Adrenal gland (tissue), 9 donors: ENCODE measurements at regions not wholly inside any gene's neighbourhood (a gene's known extent, or its start where the extent isn't known, plus 50 kb on each side); places are given as distances from the start of the nearest gene placed in this dataset.

ENCODE experiments used
- DNase-seq, 7 donors: peaks; one replicate each; pipeline ENCODE4 v3.0.0-alpha.2; 2019 to 2020
- H3K27ac ChIP-seq, 5 donors: fragments of 200-600 bp; sonication (generic) in 4 of 5; 1 replicate in 3 of 5; 2 replicates in 2 of 5; pipeline versions ENCODE4 v1.5.1 to v1.8.0; 2016 to 2020; ENCODE audit warnings: mild to moderate bottlenecking in 1 of 5
- H3K27me3 ChIP-seq: fragments of 200-600 bp; 2 replicates; pipeline ENCODE4 v1.8.0; 2021
- H3K36me3 ChIP-seq, 2 donors: fragments of 200-600 bp; replicated peaks in 1 of 2; 1 replicate in 1 of 2; 2 replicates in 1 of 2; pipeline versions ENCODE4 v1.5.1 to v1.8.0; 2018 to 2022
- H3K4me1 ChIP-seq, 2 donors: fragments of 200-600 bp; replicated peaks in 1 of 2; 1 replicate in 1 of 2; 2 replicates in 1 of 2; pipeline versions ENCODE4 v1.5.1 to v1.8.0; 2018 to 2021
- H3K4me3 ChIP-seq, 4 donors: fragments of 200-600 bp; sonication (generic) in 3 of 4; one replicate each; pipeline ENCODE4 v1.5.1; 2016 to 2018
- H3K9me3 ChIP-seq, 3 donors: fragments of 200-600 bp; sonication (generic) in 1 of 3; replicated peaks in 1 of 3; 1 replicate in 2 of 3; 2 replicates in 1 of 3; pipeline versions ENCODE4 v1.5.1 to v1.8.0; 2016 to 2021
- CTCF ChIP-seq, 6 experiments: fragments of 450-650 bp in 4 of 6; fragments of 200-600 bp in 2 of 6; sonication (generic) in 1 of 6; IDR thresholded peaks; 1 replicate in 5 of 6; 2 replicates in 1 of 6; pipeline versions ENCODE4 v1.5.1 to v1.8.0; 2016 to 2021; ENCODE audit warnings: antibody characterized with exemption in 6 of 6, mild to moderate bottlenecking in 2 of 6, moderate library complexity in 1 of 6
- POLR2A ChIP-seq, 2 donors: fragments of 450-650 bp; IDR thresholded peaks; one replicate each; pipeline ENCODE4 v1.6.1; 2017; ENCODE audit warnings: antibody characterized with exemption in 2 of 2, mild to moderate bottlenecking in 2 of 2, moderate library complexity in 1 of 2
- WGBS, 4 donors: extraction: QIAGEN DNeasy Blood & Tissue Kit in 2 of 4; methylation state at CpG; one replicate each; pipeline versions ENCODE4 v1.1.5 to v1.1.7; 2013 to 2017; 5-methylcytosine and 5-hydroxymethylcytosine counted together
- intact Hi-C, 2 donors: fragments of 100-400 bp; cut with DNase I; formaldehyde crosslinking; loops; one replicate each; pipeline versions ENCODE4 v1.14.1 to v1.15.0; 2022 to 2023
- donor health status: healthy with polysubstance abuse.
- donor health status: Bipolar disorder and iron deficiency.
- donor health status: DM: yes; HTN: yes; CAD: no.
- donor health status: DM: no; HTN: no; CAD: no.
- donor health status: DM: no; HTN: no; CAD: no.

- no peak for TF ChIP-seq CTCF (IDR thresholded peaks at IDR 0.05)
- no peak for TF ChIP-seq POLR2A (IDR thresholded peaks at IDR 0.05)
Observed at GRCh38 chr11:8814923-8815240, 96.1 kb upstream of the AKIP1 start.

GRCh38 chr11:8818421-8818820 lies 92.6 kb upstream of the AKIP1 start:
- H3K4me3 ChIP-seq: no peak overlapping the region
- H3K27me3 ChIP-seq: no peaks in the 10 kb centered on the region
- no peak overlapping the region for H3K27ac ChIP-seq
- intact Hi-C loops: no loop called here
- DNase-seq: no peak
- no peaks in the 10 kb centered on the region for H3K36me3 ChIP-seq
- whole genome bisulfite sequencing, 4 donors: 94 to 96% (median 96%) methylated on average over 2 of the region's 2 CpGs
- H3K4me1 ChIP-seq: peaks cover 19 to 24% of the 10 kb centered on the region in 2 donors
- no peaks in the 10 kb centered on the region for H3K9me3 ChIP-seq
- TF ChIP-seq POLR2A (IDR thresholded peaks at IDR 0.05) (no peak), CTCF (IDR thresholded peaks at IDR 0.05) (no peak)

More at GRCh38 chr11:8814923-8815240, 96.1 kb upstream of the AKIP1 start:
- H3K4me3 ChIP-seq: no peak overlapping the region
- H3K36me3 ChIP-seq: no peaks in the 10 kb centered on the region
- peaks cover 44 to 47% of the 10 kb centered on the region in 2 donors for H3K4me1 ChIP-seq
- intact Hi-C loops: no loop called here
- no peaks in the 10 kb centered on the region for H3K9me3 ChIP-seq
- no peaks in the 10 kb centered on the region for H3K27me3 ChIP-seq
- peak in 3 of 7 donors; percentile 45 to 70 (median 59) for DNase-seq
- peak overlapping the region in 4 of 5 donors; percentile 14 to 41 (median 30) for H3K27ac ChIP-seq
- 23 to 41% (median 37%) methylated on average over 2 of the region's 2 CpGs for WGBS, 4 donors

- intact Hi-C loops: no loop called here
- H3K27me3 ChIP-seq: no peaks in the 10 kb centered on the region
- no peak overlapping the region for H3K4me3 ChIP-seq
- WGBS, 4 donors: 50 to 69% (median 62%) methylated on average over 2 of the region's 2 CpGs
- H3K4me1 ChIP-seq: peaks cover 3 to 4% of the 10 kb centered on the region in 2 donors
- DNase-seq: no peak
- TF ChIP-seq POLR2A (IDR thresholded peaks at IDR 0.05) (no peak), CTCF (IDR thresholded peaks at IDR 0.05) (no peak)
- H3K36me3 ChIP-seq: no peaks in the 10 kb centered on the region
- no peak overlapping the region for H3K27ac ChIP-seq
- no peaks in the 10 kb centered on the region for H3K9me3 ChIP-seq
Observed at GRCh38 chr11:8820401-8820800, 90.6 kb upstream of the AKIP1 start.

GRCh38 chr11:8822469-8822868 lies 88.5 kb upstream of the AKIP1 start:
- no peak for TF ChIP-seq CTCF (IDR thresholded peaks at IDR 0.05)
- no peak for TF ChIP-seq POLR2A (IDR thresholded peaks at IDR 0.05)
- Histone ChIP-seq H3K4me3 (no peak overlapping the region), H3K27me3 (no peaks in the 10 kb centered on the region), H3K27ac (no peak overlapping the region), H3K4me1 (peaks cover 10 to 11% of the 10 kb centered on the region in 2 donors), H3K36me3 (no peaks in the 10 kb centered on the region), H3K9me3 (no peaks in the 10 kb centered on the region)
- WGBS, 4 donors: 78 to 81% (median 79%) methylated on average over 6 of the region's 6 CpGs
- DNase-seq: no peak
- intact Hi-C loops: no loop called here
